Fibroblast of lung (primary cell): ENCODE measurements at regions not wholly inside any gene's neighbourhood (a gene's known extent, or its start where the extent isn't known, plus 50 kb on each side); places are given as distances from the start of the nearest gene placed in this dataset.
A peak's percentile ranks its signal among the peaks of the same experiment; 100 is the strongest.

ENCODE experiments used
- DNase-seq, 2 donors: peaks; one replicate each; pipeline versions ENCODE4 v3.0.0 to v3.0.0-alpha.2; 2010; ENCODE audit warnings: low read depth in 2 of 2
- H2AFZ ChIP-seq: 2 replicates; pipeline ENCODE4 v1.5.1; 2012; ENCODE audit warnings: low read length, control low read depth, inconsistent platforms
- H3K27ac ChIP-seq: 2 replicates; pipeline ENCODE4 v1.5.1; 2011; ENCODE audit warnings: low read length, control low read depth; ENCODE audit not compliant: insufficient read depth
- H3K27me3 ChIP-seq: 2 replicates; pipeline ENCODE4 v1.5.1; 2011; ENCODE audit warnings: mild to moderate bottlenecking, low read length; ENCODE audit not compliant: control insufficient read depth, insufficient read depth
- H3K36me3 ChIP-seq: 2 replicates; pipeline ENCODE4 v1.5.1; 2011; ENCODE audit warnings: low read length; ENCODE audit not compliant: control insufficient read depth, insufficient read depth
- H3K4me1 ChIP-seq: 2 replicates; pipeline ENCODE4 v1.5.1; 2011; ENCODE audit warnings: low read length; ENCODE audit not compliant: control insufficient read depth, insufficient read depth; ENCODE audit errors: extremely low read depth
- H3K4me2 ChIP-seq: 2 replicates; pipeline ENCODE4 v1.5.1; 2011; ENCODE audit warnings: low read length, control low read depth; ENCODE audit not compliant: insufficient read depth; ENCODE audit errors: extremely low read depth
- H3K4me3 ChIP-seq, 4 experiments: fragments of 200-600 bp in 1 of 4; sonication (generic) in 1 of 4; replicated peaks in 1 of 4; 2 replicates each; pipeline ENCODE4 v1.5.1; 2011 to 2016; ENCODE audit warnings: low read length in 4 of 4, low read depth in 3 of 4, mild to moderate bottlenecking in 3 of 4, control low read depth in 2 of 4, inconsistent platforms in 1 of 4, mixed read lengths in 1 of 4; ENCODE audit not compliant: insufficient read depth in 1 of 4; ENCODE audit errors: control extremely low read depth in 1 of 4
- H3K79me2 ChIP-seq: 2 replicates; pipeline ENCODE4 v1.5.1; 2012; ENCODE audit warnings: mild to moderate bottlenecking, low read length, inconsistent platforms; ENCODE audit not compliant: control insufficient read depth, insufficient read depth
- H3K9ac ChIP-seq: 2 replicates; pipeline ENCODE4 v1.5.1; 2011; ENCODE audit warnings: mild to moderate bottlenecking, low read length, control low read depth; ENCODE audit not compliant: insufficient read depth
- H3K9me3 ChIP-seq: 2 replicates; pipeline ENCODE4 v1.5.1; 2012; ENCODE audit warnings: low read depth, low read length; ENCODE audit not compliant: control insufficient read depth, insufficient read depth
- H4K20me1 ChIP-seq: 2 replicates; pipeline ENCODE4 v1.5.1; 2011; ENCODE audit warnings: low read length; ENCODE audit not compliant: control insufficient read depth, insufficient read depth; ENCODE audit errors: extremely low read depth
- EZH2 ChIP-seq: IDR thresholded peaks from 2 replicates; pipeline ENCODE4 v1.5.1; 2012; ENCODE audit warnings: low read length, control low read depth, mild to moderate bottlenecking; ENCODE audit errors: missing control alignments
- TF ChIP-seq, protein P1 (sequence below), 2 donors: IDR thresholded peaks in 1 of 2; conservative IDR thresholded peaks in 1 of 2; 1 replicate in 1 of 2; 2 replicates in 1 of 2; pipeline ENCODE4 v1.5.1; 2011 to 2012; ENCODE audit warnings: low read length in 2 of 2, control low read depth in 1 of 2, inconsistent platforms in 1 of 2, low read depth in 1 of 2, mild to moderate bottlenecking in 1 of 2

DNA sequence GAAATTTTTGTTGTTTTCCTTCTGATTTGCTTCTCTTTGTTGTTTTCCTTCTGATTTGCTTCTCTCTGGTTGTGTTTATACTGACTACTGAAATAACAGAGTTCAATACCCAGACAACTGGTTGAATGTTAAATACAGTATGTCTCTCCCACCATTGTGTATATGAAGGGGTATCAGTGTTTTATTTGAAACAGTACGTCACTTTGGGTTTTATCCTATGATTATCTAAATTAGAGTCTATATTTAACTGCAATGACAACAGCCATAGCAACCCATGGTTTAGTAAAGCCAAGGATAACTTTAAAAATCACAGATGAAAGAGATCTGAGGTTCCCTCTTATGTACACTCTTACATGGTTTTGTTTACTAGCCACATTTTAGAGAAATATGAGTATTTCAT lies 141.3 kb downstream of the GNAT3 start:
- no peak overlapping the region for H3K9ac ChIP-seq
- H3K36me3 ChIP-seq = no peaks in the 10 kb centered on the region
- H3K4me1 ChIP-seq = no peaks in the 10 kb centered on the region
- H2AFZ ChIP-seq = no peak overlapping the region
- H3K27me3 ChIP-seq = no peaks in the 10 kb centered on the region
- no peaks in the 10 kb centered on the region for H4K20me1 ChIP-seq
- DNase-seq = no peak
- H3K9me3 ChIP-seq = no peaks in the 10 kb centered on the region
- H3K4me2 ChIP-seq = no peak overlapping the region
- no peak overlapping the region for H3K27ac ChIP-seq
- no peaks in the 10 kb centered on the region for H3K79me2 ChIP-seq
- no peak for TF ChIP-seq EZH2
- H3K4me3 ChIP-seq = no peak overlapping the region

DNA sequence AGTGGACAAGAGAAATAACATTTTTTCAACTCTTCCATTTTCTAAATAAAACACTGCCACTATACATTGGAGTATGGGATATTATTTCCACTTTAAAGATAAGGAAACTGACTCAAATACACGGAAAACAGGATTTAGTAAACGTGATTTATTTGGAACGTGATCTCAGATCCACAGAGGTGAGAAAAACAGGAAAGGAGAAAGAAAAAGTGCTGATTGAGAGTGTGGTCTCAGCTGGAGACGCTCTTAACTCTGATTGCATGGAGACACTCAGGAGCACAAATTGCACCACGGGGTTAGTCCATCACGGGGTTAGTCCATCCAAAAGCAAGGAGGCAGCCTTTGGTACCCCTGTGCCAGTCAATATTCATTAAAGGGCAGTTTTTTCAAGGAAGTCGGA lies 142.5 kb downstream of the GNAT3 start:
- no peaks in the 10 kb centered on the region for H3K4me1 ChIP-seq
- no peak overlapping the region for H3K27ac ChIP-seq
- no peaks in the 10 kb centered on the region for H3K27me3 ChIP-seq
- DNase-seq = no peak
- H2AFZ ChIP-seq = no peak overlapping the region
- no peaks in the 10 kb centered on the region for H3K9me3 ChIP-seq
- no peak overlapping the region for H3K4me2 ChIP-seq
- H3K36me3 ChIP-seq = no peaks in the 10 kb centered on the region
- H4K20me1 ChIP-seq = no peaks in the 10 kb centered on the region
- no peak overlapping the region for H3K9ac ChIP-seq
- no peaks in the 10 kb centered on the region for H3K79me2 ChIP-seq
- H3K4me3 ChIP-seq = no peak overlapping the region
- TF ChIP-seq, protein P1, sequence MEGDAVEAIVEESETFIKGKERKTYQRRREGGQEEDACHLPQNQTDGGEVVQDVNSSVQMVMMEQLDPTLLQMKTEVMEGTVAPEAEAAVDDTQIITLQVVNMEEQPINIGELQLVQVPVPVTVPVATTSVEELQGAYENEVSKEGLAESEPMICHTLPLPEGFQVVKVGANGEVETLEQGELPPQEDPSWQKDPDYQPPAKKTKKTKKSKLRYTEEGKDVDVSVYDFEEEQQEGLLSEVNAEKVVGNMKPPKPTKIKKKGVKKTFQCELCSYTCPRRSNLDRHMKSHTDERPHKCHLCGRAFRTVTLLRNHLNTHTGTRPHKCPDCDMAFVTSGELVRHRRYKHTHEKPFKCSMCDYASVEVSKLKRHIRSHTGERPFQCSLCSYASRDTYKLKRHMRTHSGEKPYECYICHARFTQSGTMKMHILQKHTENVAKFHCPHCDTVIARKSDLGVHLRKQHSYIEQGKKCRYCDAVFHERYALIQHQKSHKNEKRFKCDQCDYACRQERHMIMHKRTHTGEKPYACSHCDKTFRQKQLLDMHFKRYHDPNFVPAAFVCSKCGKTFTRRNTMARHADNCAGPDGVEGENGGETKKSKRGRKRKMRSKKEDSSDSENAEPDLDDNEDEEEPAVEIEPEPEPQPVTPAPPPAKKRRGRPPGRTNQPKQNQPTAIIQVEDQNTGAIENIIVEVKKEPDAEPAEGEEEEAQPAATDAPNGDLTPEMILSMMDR (conservative IDR thresholded peaks at IDR 0.05 in 1 of 2, IDR thresholded peaks at IDR 0.05 in 1 of 2; ENCODE audit: low read depth in 1 of 2, low read length in 2 of 2) = no peak
- no peak for TF ChIP-seq EZH2

DNA sequence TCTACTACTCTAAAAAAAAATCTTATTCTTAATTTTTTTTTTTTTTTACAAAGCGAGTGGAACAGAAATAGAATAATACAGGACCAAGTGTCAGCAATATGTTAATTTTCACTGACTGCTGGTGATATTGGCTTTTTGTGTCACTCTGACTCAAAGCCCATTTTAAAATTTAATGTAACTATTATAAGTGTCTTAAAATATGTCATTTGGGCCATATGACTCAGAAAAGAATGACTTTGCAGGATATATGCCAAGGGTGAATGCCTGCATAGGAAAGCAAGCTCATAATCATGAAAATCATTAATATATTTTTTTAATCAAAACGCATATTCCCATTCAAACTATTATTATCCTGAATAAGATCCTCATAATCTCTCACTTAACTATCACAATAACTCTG lies 149.2 kb downstream of the GNAT3 start:
- Histone ChIP-seq H3K79me2 (no peaks in the 10 kb centered on the region), H3K9ac (no peak overlapping the region), H3K4me3 (no peak overlapping the region), H3K4me1 (no peaks in the 10 kb centered on the region), H3K27me3 (no peaks in the 10 kb centered on the region), H4K20me1 (no peaks in the 10 kb centered on the region), H3K9me3 (no peaks in the 10 kb centered on the region), H3K36me3 (no peaks in the 10 kb centered on the region), H3K4me2 (peak overlapping the region; percentile 38), H2AFZ (no peak overlapping the region), H3K27ac (no peak overlapping the region)
- TF ChIP-seq, protein P1 (conservative IDR thresholded peaks at IDR 0.05 in 1 of 2, IDR thresholded peaks at IDR 0.05 in 1 of 2; ENCODE audit: low read depth in 1 of 2, low read length in 2 of 2) = no peak
- TF ChIP-seq EZH2 = no peak
- DNase-seq = peak in 1 of 2 donors; percentile 31
